ENCODE measurements at regions not wholly inside any gene's neighbourhood (a gene's known extent, or its start where the extent isn't known, plus 50 kb on each side); places are given as distances from the start of the nearest gene placed in this dataset.

GRCh38 chr2:187009483-187010239 lies 160.7 kb upstream of the ZSWIM2 start:
- H3K4me1 ChIP-seq, result no peaks in the 10 kb centered on the region
- DNase-seq, result no peak
- no peaks in the 10 kb centered on the region for H3K9me3 ChIP-seq
- TF ChIP-seq CTCF (IDR thresholded peaks at IDR 0.05), result no peak
- TF ChIP-seq POLR2A (IDR thresholded peaks at IDR 0.05), result no peak
- H3K36me3 ChIP-seq, result no peaks in the 10 kb centered on the region
- no peaks in the 10 kb centered on the region for H3K27me3 ChIP-seq
- intact Hi-C loops (cut with DNase I; ENCODE audit: low total_unique reads), result no loop called here
- H3K27ac ChIP-seq, result no peak overlapping the region
- H3K4me3 ChIP-seq, result no peak overlapping the region

- TF ChIP-seq POLR2A (IDR thresholded peaks at IDR 0.05), result no peak
- no peak for TF ChIP-seq CTCF (IDR thresholded peaks at IDR 0.05)
- no peaks in the 10 kb centered on the region for H3K27me3 ChIP-seq
- H3K9me3 ChIP-seq, result no peaks in the 10 kb centered on the region
- H3K4me3 ChIP-seq, result no peak overlapping the region
- intact Hi-C loops (cut with DNase I; ENCODE audit: low total_unique reads), result no loop called here
- H3K4me1 ChIP-seq, result no peaks in the 10 kb centered on the region
- no peak for DNase-seq
- no peaks in the 10 kb centered on the region for H3K36me3 ChIP-seq
- H3K27ac ChIP-seq, result no peak overlapping the region
These were observed 159.1 kb upstream of the ZSWIM2 start for GRCh38 chr2:187008111-187008510.

- H3K27ac ChIP-seq, result no peak overlapping the region
- intact Hi-C loops (cut with DNase I; ENCODE audit: low total_unique reads), result no loop called here
- H3K4me1 ChIP-seq, result no peaks in the 10 kb centered on the region
- TF ChIP-seq POLR2A (IDR thresholded peaks at IDR 0.05), result no peak
- TF ChIP-seq CTCF (IDR thresholded peaks at IDR 0.05), result no peak
- H3K4me3 ChIP-seq, result peak overlapping the region in 1 of 2 donors; percentile 14
- H3K27me3 ChIP-seq, result no peaks in the 10 kb centered on the region
- no peaks in the 10 kb centered on the region for H3K36me3 ChIP-seq
- DNase-seq, result no peak
- H3K9me3 ChIP-seq, result no peaks in the 10 kb centered on the region
These were observed 154.6 kb upstream of the ZSWIM2 start for GRCh38 chr2:187003611-187004010.

- peak overlapping the region in 1 of 2 donors; percentile 14 for H3K4me3 ChIP-seq
These were observed 154.1 kb upstream of the ZSWIM2 start for GRCh38 chr2:187003038-187003554.

More at GRCh38 chr2:187003038-187003554, 154.1 kb upstream of the ZSWIM2 start:
- Histone ChIP-seq H3K36me3 (no peaks in the 10 kb centered on the region), H3K9me3 (no peaks in the 10 kb centered on the region), H3K27me3 (no peaks in the 10 kb centered on the region), H3K27ac (no peak overlapping the region), H3K4me1 (no peaks in the 10 kb centered on the region)
- intact Hi-C loops (cut with DNase I; ENCODE audit: low total_unique reads), result no loop called here
- TF ChIP-seq CTCF (IDR thresholded peaks at IDR 0.05), result no peak
- no peak for TF ChIP-seq POLR2A (IDR thresholded peaks at IDR 0.05)
- DNase-seq, result no peak

All from uterus (tissue), 3 donors.